ENCODE measurements at regions not wholly inside any gene's neighbourhood (a gene's known extent, or its start where the extent isn't known, plus 50 kb on each side); places are given as distances from the start of the nearest gene placed in this dataset.

GRCh38 chr2:217749008-217749407, 253.8 kb downstream of the TNS1 start:
- DNase-seq = no peak

- DNase-seq = peak; percentile 14
Measured at GRCh38 chr2:217746808-217747207, 256.0 kb downstream of the TNS1 start.

GRCh38 chr2:217743966-217744761, 258.6 kb downstream of the TNS1 start:
- DNase-seq = no peak

- no peak for DNase-seq
Measured at GRCh38 chr2:217743407-217743806, 259.4 kb downstream of the TNS1 start.

GRCh38 chr2:217742841-217743240, 260.0 kb downstream of the TNS1 start:
- no peak for DNase-seq

- no peak for DNase-seq
Measured at GRCh38 chr2:217742276-217742675, 260.5 kb downstream of the TNS1 start.

- no peak for DNase-seq
Measured at GRCh38 chr2:217741381-217741955, 261.3 kb downstream of the TNS1 start.

- no peak for DNase-seq
Measured at GRCh38 chr2:217740756-217741155, 262.0 kb downstream of the TNS1 start.

GRCh38 chr2:217740178-217740577, 262.6 kb downstream of the TNS1 start:
- no peak for DNase-seq

- DNase-seq = no peak
Measured at GRCh38 chr2:217739741-217740140, 263.1 kb downstream of the TNS1 start.

- DNase-seq = no peak
Measured at GRCh38 chr2:217738061-217738460, 264.7 kb downstream of the TNS1 start.

GRCh38 chr2:217736776-217737550, 265.8 kb downstream of the TNS1 start:
- DNase-seq = no peak

GRCh38 chr2:217735899-217736298, 266.9 kb downstream of the TNS1 start:
- no peak for DNase-seq

GRCh38 chr2:217735034-217735433, 267.8 kb downstream of the TNS1 start:
- DNase-seq = no peak

GRCh38 chr2:217733461-217733860, 269.3 kb downstream of the TNS1 start:
- DNase-seq = peak; percentile 41

- peak; percentile 89 for DNase-seq
Measured at GRCh38 chr2:217732992-217733391, 269.8 kb downstream of the TNS1 start.

- no peak for DNase-seq
Measured at GRCh38 chr2:217731805-217732204, 271.0 kb downstream of the TNS1 start.

GRCh38 chr2:217729421-217730053, 273.3 kb downstream of the TNS1 start:
- DNase-seq = peak; percentile 85

- no peak for DNase-seq
Measured at GRCh38 chr2:217727801-217728200, 275.0 kb downstream of the TNS1 start.

GRCh38 chr2:217725409-217725808, 277.4 kb downstream of the TNS1 start:
- no peak for DNase-seq

GRCh38 chr2:217724471-217724870, 278.3 kb downstream of the TNS1 start:
- DNase-seq = no peak

GRCh38 chr2:217723981-217724380, 278.8 kb downstream of the TNS1 start:
- DNase-seq = no peak

- DNase-seq = peak; percentile 90
Measured at GRCh38 chr2:217722883-217723472, 279.8 kb downstream of the TNS1 start.

Measured in fibroblast of skin of right quadriceps (primary cell).